Immature natural killer cell (primary cell): ENCODE measurements at regions not wholly inside any gene's neighbourhood (a gene's known extent, or its start where the extent isn't known, plus 50 kb on each side); places are given as distances from the start of the nearest gene placed in this dataset.

Experiments used
- DNase-seq, 3 donors: peaks; one replicate each; pipeline ENCODE4 v3.0.0; 2022; ENCODE audit warnings: mixed read lengths in 1 of 3
- H3K27ac Mint-ChIP-seq, 6 donors: one replicate each; pipeline ENCODE4 v1.8.0; 2020; ENCODE audit warnings: mixed read lengths in 6 of 6, mild to moderate bottlenecking in 5 of 6, inconsistent platforms in 4 of 6, moderate library complexity in 3 of 6
- H3K27me3 Mint-ChIP-seq, 3 donors: one replicate each; pipeline ENCODE4 v1.8.0; 2020 to 2021; ENCODE audit warnings: low read depth in 3 of 3, mild to moderate bottlenecking in 3 of 3, mixed read lengths in 3 of 3, moderate library complexity in 3 of 3, inconsistent platforms in 1 of 3
- H3K36me3 Mint-ChIP-seq, 3 donors: one replicate each; pipeline ENCODE4 v1.8.0; 2020; ENCODE audit warnings: mixed read lengths in 3 of 3, inconsistent platforms in 2 of 3, mild to moderate bottlenecking in 2 of 3
- H3K4me1 Mint-ChIP-seq, 2 donors: one replicate each; pipeline ENCODE4 v1.8.0; 2020; ENCODE audit warnings: inconsistent platforms in 2 of 2, mild to moderate bottlenecking in 2 of 2, mixed read lengths in 2 of 2, moderate library complexity in 1 of 2
- H3K4me3 Mint-ChIP-seq, 5 donors: one replicate each; pipeline ENCODE4 v1.8.0; 2020; ENCODE audit warnings: mild to moderate bottlenecking in 5 of 5, mixed read lengths in 5 of 5, inconsistent platforms in 3 of 5, moderate library complexity in 3 of 5
- H3K9me3 Mint-ChIP-seq, 6 donors: one replicate each; pipeline ENCODE4 v1.8.0; 2020; ENCODE audit warnings: mild to moderate bottlenecking in 6 of 6, mixed read lengths in 6 of 6, inconsistent platforms in 4 of 6, moderate library complexity in 3 of 6

- no peak for DNase-seq
- H3K36me3 Mint-ChIP-seq: peaks cover 12 to 24% (median 16%) of the 10 kb centered on the region in 3 donors
- no peaks in the 10 kb centered on the region for H3K4me1 Mint-ChIP-seq
- H3K9me3 Mint-ChIP-seq: peaks cover 0 to 2% (median 0%) of the 10 kb centered on the region in 6 donors
- H3K4me3 Mint-ChIP-seq: no peak overlapping the region
- H3K27ac Mint-ChIP-seq: no peak overlapping the region
- H3K27me3 Mint-ChIP-seq: peaks cover 0 to 2% (median 0%) of the 10 kb centered on the region in 3 donors
Measured at GRCh38 chr14:95415993-95416392, 96.3 kb upstream of the CLMN start.

- Mint-ChIP-seq H3K4me3 (no peak overlapping the region), H3K4me1 (no peaks in the 10 kb centered on the region), H3K27ac (no peak overlapping the region)
Measured at GRCh38 chr14:95413289-95414215, 93.8 kb upstream of the CLMN start.

GRCh38 chr14:95410838-95411237 is 91.1 kb upstream of the CLMN start:
- Mint-ChIP-seq H3K9me3 (no peaks in the 10 kb centered on the region), H3K27ac (no peak overlapping the region), H3K36me3 (peaks cover 0 to 18% (median 0%) of the 10 kb centered on the region in 3 donors)

More at GRCh38 chr14:95413289-95414215, 93.8 kb upstream of the CLMN start:
- no peaks in the 10 kb centered on the region for H3K9me3 Mint-ChIP-seq
- DNase-seq: no peak
- H3K27me3 Mint-ChIP-seq: peaks cover 0 to 2% (median 0%) of the 10 kb centered on the region in 3 donors
- H3K36me3 Mint-ChIP-seq: peaks cover 4 to 23% (median 9%) of the 10 kb centered on the region in 3 donors

GRCh38 chr14:95409477-95410272 is 90.0 kb upstream of the CLMN start:
- peaks cover 0 to 3% (median 2%) of the 10 kb centered on the region in 3 donors for H3K27me3 Mint-ChIP-seq
- H3K4me1 Mint-ChIP-seq: no peaks in the 10 kb centered on the region
- no peak overlapping the region for H3K4me3 Mint-ChIP-seq
- peaks cover 0 to 14% (median 0%) of the 10 kb centered on the region in 3 donors for H3K36me3 Mint-ChIP-seq
- DNase-seq: no peak
- no peaks in the 10 kb centered on the region for H3K9me3 Mint-ChIP-seq
- H3K27ac Mint-ChIP-seq: no peak overlapping the region

More at GRCh38 chr14:95410838-95411237, 91.1 kb upstream of the CLMN start:
- no peak for DNase-seq
- Mint-ChIP-seq H3K4me3 (no peak overlapping the region), H3K27me3 (peaks cover 0 to 3% (median 2%) of the 10 kb centered on the region in 3 donors), H3K4me1 (no peaks in the 10 kb centered on the region)

GRCh38 chr14:95408731-95409476 is 89.2 kb upstream of the CLMN start:
- Mint-ChIP-seq H3K27me3 (peaks cover 1 to 3% (median 2%) of the 10 kb centered on the region in 3 donors), H3K36me3 (peaks cover 0 to 14% (median 0%) of the 10 kb centered on the region in 3 donors), H3K27ac (no peak overlapping the region), H3K9me3 (no peaks in the 10 kb centered on the region), H3K4me3 (no peak overlapping the region), H3K4me1 (no peaks in the 10 kb centered on the region)
- no peak for DNase-seq

GRCh38 chr14:95407354-95407753 is 87.6 kb upstream of the CLMN start:
- no peaks in the 10 kb centered on the region for H3K9me3 Mint-ChIP-seq
- peaks cover 0 to 3% (median 1%) of the 10 kb centered on the region in 3 donors for H3K27me3 Mint-ChIP-seq
- no peak for DNase-seq
- H3K27ac Mint-ChIP-seq: peak overlapping the region in 1 of 6 donors; percentile 16
- H3K4me1 Mint-ChIP-seq: no peaks in the 10 kb centered on the region
- H3K36me3 Mint-ChIP-seq: peaks cover 0 to 14% (median 0%) of the 10 kb centered on the region in 3 donors
- no peak overlapping the region for H3K4me3 Mint-ChIP-seq

GRCh38 chr14:95406756-95407277 is 87.1 kb upstream of the CLMN start:
- DNase-seq: no peak
- Mint-ChIP-seq H3K27me3 (peaks cover 0 to 3% (median 1%) of the 10 kb centered on the region in 3 donors), H3K36me3 (peaks cover 0 to 14% (median 0%) of the 10 kb centered on the region in 3 donors), H3K27ac (peak overlapping the region in 1 of 6 donors; percentile 16), H3K4me1 (no peaks in the 10 kb centered on the region), H3K9me3 (no peaks in the 10 kb centered on the region), H3K4me3 (no peak overlapping the region)

GRCh38 chr14:95404583-95404982 is 84.9 kb upstream of the CLMN start:
- Mint-ChIP-seq H3K9me3 (no peaks in the 10 kb centered on the region), H3K4me1 (no peaks in the 10 kb centered on the region), H3K36me3 (peaks cover 0 to 7% (median 0%) of the 10 kb centered on the region in 3 donors), H3K27me3 (peaks cover 0 to 3% (median 1%) of the 10 kb centered on the region in 3 donors), H3K27ac (no peak overlapping the region), H3K4me3 (no peak overlapping the region)
- DNase-seq: no peak

- Mint-ChIP-seq H3K36me3 (peaks cover 0 to 7% (median 0%) of the 10 kb centered on the region in 3 donors), H3K4me3 (no peak overlapping the region), H3K27me3 (peaks cover 0 to 3% (median 1%) of the 10 kb centered on the region in 3 donors), H3K27ac (no peak overlapping the region), H3K4me1 (no peaks in the 10 kb centered on the region), H3K9me3 (no peaks in the 10 kb centered on the region)
- DNase-seq: no peak
Measured at GRCh38 chr14:95402578-95402977, 82.9 kb upstream of the CLMN start.

- peaks cover 0 to 3% (median 1%) of the 10 kb centered on the region in 3 donors for H3K27me3 Mint-ChIP-seq
- no peaks in the 10 kb centered on the region for H3K9me3 Mint-ChIP-seq
- DNase-seq: no peak
- no peak overlapping the region for H3K4me3 Mint-ChIP-seq
- no peaks in the 10 kb centered on the region for H3K4me1 Mint-ChIP-seq
- no peak overlapping the region for H3K27ac Mint-ChIP-seq
- H3K36me3 Mint-ChIP-seq: peaks cover 0 to 7% (median 0%) of the 10 kb centered on the region in 3 donors
Measured at GRCh38 chr14:95402176-95402575, 82.5 kb upstream of the CLMN start.

- no peaks in the 10 kb centered on the region for H3K4me1 Mint-ChIP-seq
- no peak overlapping the region for H3K27ac Mint-ChIP-seq
- H3K36me3 Mint-ChIP-seq: no peaks in the 10 kb centered on the region
- peaks cover 0 to 3% (median under 1%) of the 10 kb centered on the region in 3 donors for H3K27me3 Mint-ChIP-seq
- DNase-seq: no peak
- no peaks in the 10 kb centered on the region for H3K9me3 Mint-ChIP-seq
- no peak overlapping the region for H3K4me3 Mint-ChIP-seq
Measured at GRCh38 chr14:95398630-95399547, 79.2 kb upstream of the CLMN start.

- no peak overlapping the region for H3K27ac Mint-ChIP-seq
- H3K4me3 Mint-ChIP-seq: no peak overlapping the region
- H3K9me3 Mint-ChIP-seq: no peaks in the 10 kb centered on the region
- H3K27me3 Mint-ChIP-seq: peaks cover 0 to 3% (median 0%) of the 10 kb centered on the region in 3 donors
- no peaks in the 10 kb centered on the region for H3K36me3 Mint-ChIP-seq
- no peaks in the 10 kb centered on the region for H3K4me1 Mint-ChIP-seq
- DNase-seq: no peak
Measured at GRCh38 chr14:95397325-95397724, 77.6 kb upstream of the CLMN start.
